ENCODE measurements at regions not wholly inside any gene's neighbourhood (a gene's known extent, or its start where the extent isn't known, plus 50 kb on each side); places are given as distances from the start of the nearest gene placed in this dataset.

- no peak for TF ChIP-seq CTCF (IDR thresholded peaks at IDR 0.05)
- TF ChIP-seq EZH2 (IDR thresholded peaks at IDR 0.05) = no peak
These were observed 340.4 kb upstream of the FAT1 start for GRCh38 chr4:187064033-187064432.

Measured in neural progenitor cell (in vitro differentiated cells).